GM21390 (cell line): ENCODE measurements at regions not wholly inside any gene's neighbourhood (a gene's known extent, or its start where the extent isn't known, plus 50 kb on each side); places are given as distances from the start of the nearest gene placed in this dataset.
"Not testable (repeated sequence)": the region's sequence is repeated elsewhere in the genome, so short reads cannot be mapped to it uniquely, and the experiment has no call there.

ENCODE experiments used
- ATAC-seq: cut with Tn5 transposase; IDR thresholded peaks from one replicate; pipeline ENCODE4 v1.9.1; 2021; ENCODE audit not compliant: unreplicated experiment

DNA sequence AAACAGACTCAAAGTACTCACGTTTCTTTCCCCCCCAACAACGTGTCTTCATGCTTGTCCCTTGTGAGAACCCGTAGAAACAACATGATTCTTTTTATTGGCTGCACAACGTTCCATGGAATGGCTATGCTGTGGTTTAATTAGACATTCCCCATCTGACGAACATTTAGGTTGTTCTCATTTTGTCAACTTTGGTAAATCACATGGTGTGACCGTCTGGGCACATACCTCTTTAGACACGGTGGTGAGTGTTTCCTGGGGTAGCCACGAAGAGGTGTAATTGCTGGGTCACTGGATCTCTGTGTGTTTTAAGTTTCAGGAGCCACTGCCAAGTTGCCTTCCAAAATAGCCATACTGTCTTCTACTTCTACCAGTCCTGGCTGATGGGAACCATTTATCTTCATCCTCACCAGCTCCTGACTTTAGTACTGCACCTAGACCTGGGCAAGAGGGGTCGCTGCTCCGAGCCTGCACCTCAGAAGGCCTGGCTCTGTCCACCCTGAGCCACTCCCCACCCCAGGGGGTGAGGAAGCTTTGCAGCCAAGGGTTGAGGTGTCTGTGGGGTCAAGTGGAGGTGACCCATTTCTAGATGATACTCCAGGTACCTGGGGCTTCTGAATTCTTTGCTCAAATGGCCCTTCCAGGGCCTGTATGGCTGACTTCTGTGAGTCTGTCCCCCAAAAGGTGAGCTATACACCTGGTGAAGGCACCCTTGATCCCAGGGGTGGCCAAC, 84.7 kb downstream of the IRX5 start:
- ATAC-seq: no peak

- no peak for ATAC-seq
These were observed 85.8 kb downstream of the IRX5 start for GRCh38 chr16:55016515-55016914.

DNA sequence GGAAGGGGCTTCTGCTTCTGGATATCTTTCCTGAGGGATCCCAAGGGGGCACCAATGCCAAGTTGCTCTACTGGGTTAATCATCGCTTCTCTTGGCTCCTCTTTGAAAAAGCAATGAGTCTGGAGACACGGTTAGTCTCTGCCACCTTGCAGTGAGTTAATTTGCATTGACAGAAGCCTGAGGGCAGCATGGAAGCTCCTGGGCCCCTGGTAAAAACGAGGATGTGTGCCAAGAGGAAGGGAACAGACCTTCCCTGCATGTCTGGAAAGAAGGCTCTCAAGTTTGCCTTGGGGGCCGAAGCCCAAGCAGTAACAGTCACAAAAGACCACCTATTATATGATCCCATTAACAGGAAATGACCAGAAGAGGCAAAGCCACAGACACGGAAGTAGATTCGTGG, 86.7 kb downstream of the IRX5 start:
- ATAC-seq: no peak

DNA sequence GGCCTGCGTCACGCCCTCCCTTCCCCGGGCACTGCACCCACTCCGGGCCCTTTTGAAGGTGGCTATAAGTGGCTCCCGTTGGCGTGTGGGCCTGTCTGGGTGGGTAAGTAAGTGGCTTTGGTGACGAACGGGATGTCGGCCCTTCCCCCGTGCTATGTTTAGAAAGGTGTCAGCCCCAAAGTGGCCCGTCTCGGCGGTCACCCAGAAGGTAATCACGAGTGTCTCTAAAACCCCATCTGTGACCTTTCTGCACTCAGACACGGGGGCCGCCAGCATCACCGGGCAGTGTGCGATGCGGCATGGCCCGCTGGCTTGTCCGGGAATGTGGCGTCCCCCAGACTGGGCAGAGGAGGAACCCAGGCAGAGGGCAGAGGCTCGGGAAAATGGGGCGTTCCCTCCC, 88.2 kb downstream of the IRX5 start:
- no peak for ATAC-seq

- ATAC-seq: no peak
These were observed 88.9 kb downstream of the IRX5 start for GRCh38 chr16:55019419-55020131.

GRCh38 chr16:55021595-55022475, 91.2 kb downstream of the IRX5 start:
- no peak for ATAC-seq

GRCh38 chr16:55027260-55027659, 96.6 kb downstream of the IRX5 start:
- not testable (repeated sequence) for ATAC-seq

- no peak for ATAC-seq
These were observed 98.8 kb downstream of the IRX5 start for GRCh38 chr16:55029509-55029908.

- no peak for ATAC-seq
These were observed 100.3 kb downstream of the IRX5 start for GRCh38 chr16:55030944-55031343.

DNA sequence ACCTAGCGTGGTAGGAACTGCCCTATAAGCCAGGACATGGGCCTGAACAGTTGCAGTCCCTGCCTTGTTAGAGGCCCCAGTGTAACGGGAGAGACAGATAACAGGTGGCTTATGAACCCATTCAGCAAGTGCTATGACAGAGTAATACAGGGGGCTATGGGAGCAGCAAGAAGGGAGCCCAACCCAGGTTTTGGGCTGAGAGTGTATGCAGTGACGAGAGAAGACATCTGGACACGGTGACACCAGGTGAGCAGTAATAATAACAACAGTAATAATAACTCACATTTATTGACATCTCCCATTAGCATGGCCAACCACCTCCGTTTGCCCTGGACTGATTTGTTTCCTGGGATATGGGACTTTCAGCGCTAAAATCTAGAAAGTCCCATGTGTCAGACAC, 100.8 kb downstream of the IRX5 start:
- ATAC-seq: no peak

GRCh38 chr16:55033225-55034156, 102.8 kb downstream of the IRX5 start:
- no peak for ATAC-seq

GRCh38 chr16:55035029-55035428, 104.4 kb downstream of the IRX5 start:
- ATAC-seq: no peak

DNA sequence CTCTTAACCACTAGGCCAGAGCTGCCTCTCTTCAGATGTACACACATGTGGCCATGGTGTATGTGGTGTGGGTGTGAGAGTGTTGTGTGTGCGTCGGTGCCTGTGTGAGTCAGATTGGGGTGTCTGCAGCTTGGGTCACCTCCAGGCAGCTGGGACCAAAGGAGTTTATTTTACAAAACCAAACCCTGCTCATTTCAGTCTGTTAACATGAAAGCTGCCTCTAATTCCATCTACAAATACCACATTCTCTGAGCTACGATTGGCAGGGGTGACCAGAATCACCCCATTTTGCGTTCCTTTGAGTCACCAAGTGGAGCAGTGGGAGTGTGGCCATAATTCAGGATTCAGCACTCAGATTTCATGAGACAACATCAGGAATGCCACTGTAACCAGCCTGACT, 105.3 kb downstream of the IRX5 start:
- ATAC-seq: no peak

- no peak for ATAC-seq
These were observed 105.7 kb downstream of the IRX5 start for GRCh38 chr16:55036371-55036821.

GRCh38 chr16:55037046-55037445, 106.4 kb downstream of the IRX5 start:
- no peak for ATAC-seq

- ATAC-seq: no peak
These were observed 107.3 kb downstream of the IRX5 start for GRCh38 chr16:55037966-55038365.

DNA sequence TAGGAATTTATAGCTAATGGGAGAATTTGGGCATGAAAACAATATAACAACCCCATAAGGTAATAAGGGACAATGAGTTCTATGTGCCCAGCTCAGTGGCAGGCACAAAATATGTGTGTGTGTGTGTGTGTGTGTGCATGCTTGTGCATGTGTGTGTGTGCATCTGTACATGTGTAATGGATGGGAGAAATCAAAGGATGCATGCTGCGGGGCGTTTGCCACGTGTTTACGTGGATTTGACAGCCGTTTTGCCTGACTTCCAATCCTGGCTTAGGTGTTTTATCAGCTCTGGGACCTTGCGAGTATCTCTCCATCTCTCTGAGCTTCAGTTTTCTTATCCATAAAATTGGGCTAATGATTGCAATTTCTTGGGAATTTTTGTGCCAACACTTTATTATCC, 108.4 kb downstream of the IRX5 start:
- no peak for ATAC-seq

DNA sequence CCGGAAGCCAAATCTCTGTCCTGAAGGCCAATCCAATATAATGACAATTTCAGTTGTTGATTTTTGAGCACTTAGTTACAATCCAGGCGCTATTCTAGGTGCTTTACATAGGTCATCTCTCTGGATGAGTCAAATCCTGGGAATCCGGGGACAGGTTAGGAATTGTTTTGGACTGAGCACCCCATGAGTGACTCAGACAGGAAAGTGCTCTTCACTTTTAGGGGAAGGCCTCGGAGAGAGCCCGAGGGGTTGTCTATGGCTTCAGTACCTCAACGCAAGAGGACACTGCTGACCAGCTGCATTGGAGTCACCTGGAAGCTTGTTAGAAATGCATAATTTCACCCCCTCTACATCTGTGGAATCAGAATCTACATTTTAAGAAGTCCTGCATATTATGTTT, 108.8 kb downstream of the IRX5 start:
- ATAC-seq: no peak

DNA sequence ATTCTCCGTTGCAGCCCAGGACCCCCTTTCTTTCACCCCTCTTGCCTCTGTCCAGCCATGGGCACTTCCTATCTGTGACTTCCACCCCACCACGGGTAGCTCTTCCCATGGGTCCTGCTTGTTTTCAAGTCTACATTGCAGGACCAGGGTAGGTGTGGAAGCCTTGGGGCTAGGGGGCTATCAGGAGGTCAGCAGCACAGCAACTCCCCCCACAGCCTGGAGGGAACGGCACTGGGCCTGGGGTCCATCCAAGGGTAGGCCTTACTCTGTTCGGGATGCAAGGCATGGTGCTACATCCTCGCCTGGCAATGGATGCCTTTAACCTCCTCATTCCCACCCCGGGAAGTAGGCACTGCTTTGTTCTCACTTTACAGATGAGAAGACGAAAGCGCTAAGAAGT, 109.3 kb downstream of the IRX5 start:
- no peak for ATAC-seq

GRCh38 chr16:55040366-55041086, 109.9 kb downstream of the IRX5 start:
- ATAC-seq: no peak
